ENCODE measurements at regions not wholly inside any gene's neighbourhood (a gene's known extent, or its start where the extent isn't known, plus 50 kb on each side); places are given as distances from the start of the nearest gene placed in this dataset.

DNA sequence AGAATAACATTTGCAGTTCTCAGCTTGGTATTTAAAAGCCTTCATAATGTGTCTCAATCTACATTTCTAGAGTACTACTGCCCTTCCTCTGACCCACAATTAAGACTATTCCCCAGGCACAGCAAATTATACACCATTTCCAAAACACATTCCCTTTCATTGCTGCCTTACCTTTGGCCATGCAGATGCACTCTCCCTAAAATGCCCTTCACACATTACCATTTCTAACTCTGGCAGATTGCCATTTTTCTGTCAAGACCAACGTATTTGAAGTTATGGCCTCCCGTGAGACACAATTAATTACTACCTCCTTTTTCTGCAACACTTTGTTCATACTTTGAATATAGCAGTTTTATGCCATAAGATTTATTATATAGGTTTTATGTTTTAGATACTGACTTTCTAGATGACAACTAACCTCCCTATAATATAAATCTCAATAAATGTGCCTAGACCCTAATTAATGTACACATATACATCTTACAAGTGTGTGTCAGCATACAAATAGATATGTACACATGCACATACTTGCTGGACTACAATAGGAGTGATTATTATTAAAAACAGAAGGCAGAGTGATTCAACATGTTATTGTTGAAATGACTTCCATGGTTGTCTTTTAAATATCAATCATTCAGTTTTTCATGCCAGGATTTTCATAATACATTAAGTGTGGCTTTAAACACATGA lies 2902.5 kb downstream of the PCDH9 start:
- TF ChIP-seq ZFP30 (CRISPR knock-in tag; IDR thresholded peaks at IDR 0.05) (no peak), RARB (CRISPR knock-in tag; IDR thresholded peaks at IDR 0.05) (no peak), TOX (CRISPR knock-in tag; IDR thresholded peaks at IDR 0.05; ENCODE audit: borderline replicate concordance) (no peak), POU6F1 (CRISPR knock-in tag; IDR thresholded peaks at IDR 0.05; ENCODE audit: borderline replicate concordance, low read depth) (no peak), ZNF70 (CRISPR knock-in tag; IDR thresholded peaks at IDR 0.05) (no peak), BACH2 (CRISPR knock-in tag; IDR thresholded peaks at IDR 0.05; ENCODE audit: borderline replicate concordance) (no peak), CREB5 (CRISPR knock-in tag; IDR thresholded peaks at IDR 0.05; ENCODE audit: low read depth) (no peak), TCF4 (CRISPR knock-in tag; IDR thresholded peaks at IDR 0.05; ENCODE audit: borderline replicate concordance) (no peak), CSDC2 (CRISPR knock-in tag; IDR thresholded peaks at IDR 0.05) (no peak), PATZ1 (CRISPR knock-in tag; IDR thresholded peaks at IDR 0.05; ENCODE audit: borderline replicate concordance) (no peak)
